Psoas muscle (tissue), 7 donors: ENCODE measurements at regions not wholly inside any gene's neighbourhood (a gene's known extent, or its start where the extent isn't known, plus 50 kb on each side); places are given as distances from the start of the nearest gene placed in this dataset.

ENCODE experiments used
- ATAC-seq, 4 donors: fragments of 200-7000 bp; cut with Tn5 transposase; one replicate each; pipeline ENCODE4 v1.9.1; 2020; ENCODE audit warnings: moderate library complexity in 3 of 4, mild to moderate bottlenecking in 2 of 4
- DNase-seq, 2 donors: peaks; one replicate each; pipeline ENCODE4 v3.0.0-alpha.2; 2020
- H3K27ac ChIP-seq: fragments of 200-600 bp; one replicate; pipeline ENCODE4 v1.8.0; 2022
- H3K27me3 ChIP-seq, 3 donors: fragments of 200-600 bp in 1 of 3; one replicate each; pipeline versions ENCODE4 v1.6.1 to v1.8.0; 2013 to 2022; ENCODE audit warnings: low read length in 2 of 3, mild to moderate bottlenecking in 2 of 3, moderate library complexity in 1 of 3; ENCODE audit not compliant: insufficient read depth in 3 of 3
- H3K36me3 ChIP-seq, 2 donors: fragments of 200-600 bp in 1 of 2; one replicate each; pipeline versions ENCODE4 v1.6.1 to v1.8.0; 2013 to 2022; ENCODE audit warnings: low read depth in 1 of 2, mild to moderate bottlenecking in 1 of 2, moderate library complexity in 1 of 2; ENCODE audit not compliant: insufficient read depth in 1 of 2
- H3K4me1 ChIP-seq: fragments of 200-600 bp; one replicate; pipeline ENCODE4 v1.8.0; 2022
- H3K4me3 ChIP-seq: fragments of 200-600 bp; one replicate; pipeline ENCODE4 v1.8.0; 2022; ENCODE audit warnings: mild to moderate bottlenecking
- H3K9me3 ChIP-seq: fragments of 200-600 bp; one replicate; pipeline ENCODE4 v1.8.0; 2022
- CTCF ChIP-seq: fragments of 200-600 bp; IDR thresholded peaks from one replicate; pipeline ENCODE4 v1.8.0; 2022; ENCODE audit warnings: antibody characterized with exemption
- WGBS, 3 donors: extraction: QIAGEN DNeasy Blood & Tissue Kit; methylation state at CpG; one replicate each; pipeline versions ENCODE4 v1.1.6 to v1.1.7; 2013; 5-methylcytosine and 5-hydroxymethylcytosine counted together
- intact Hi-C, 2 donors: fragments of 100-400 bp; cut with DNase I; formaldehyde crosslinking; loops; one replicate each; pipeline versions ENCODE4 v1.11.0 to v1.14.2; 2022
- donor health status: healthy with polysubstance abuse.
- donor health status: DM: no; HTN: no; CAD: no; lungs with moderate emphysema.
- donor health status: Bipolar disorder and iron deficiency.
- donor health status: healthy.
- donor health status: DM: yes; HTN: yes; CAD: no.
- donor health status: DM: no; HTN: no; CAD: no.
- donor health status: DM: yes; HTN: yes; CAD: no.

- Histone ChIP-seq H3K27ac (no peak overlapping the region), H3K9me3 (no peaks in the 10 kb centered on the region), H3K4me1 (no peaks in the 10 kb centered on the region), H3K36me3 (no peaks in the 10 kb centered on the region), H3K27me3 (no peaks in the 10 kb centered on the region), H3K4me3 (no peak overlapping the region)
- no peak for ATAC-seq
- DNase-seq, result no peak
- TF ChIP-seq CTCF, result no peak
- 61 to 66% (median 62%) methylated on average over 2 of the region's 2 CpGs for WGBS, 3 donors
- intact Hi-C loops, result loop anchor here in 1 of 2 donors (10.0 kb wide), 1 partner anchor 88 kb away; no protein-coding TSS in a partner anchor
Measured at GRCh38 chr7:54332301-54332700, 209.9 kb upstream of the VSTM2A start.

GRCh38 chr7:54333952-54334351 lies 208.2 kb upstream of the VSTM2A start:
- ATAC-seq (no peak), DNase-seq (no peak)
- H3K36me3 ChIP-seq, result no peaks in the 10 kb centered on the region
- H3K4me1 ChIP-seq, result no peaks in the 10 kb centered on the region
- intact Hi-C loops, result loop anchor here in 1 of 2 donors (10.0 kb wide), 1 partner anchor 89 kb away; no protein-coding TSS in a partner anchor
- WGBS, 3 donors, result 73 to 82% (median 76%) methylated on average over 1 of the region's 1 CpG
- H3K27ac ChIP-seq, result no peak overlapping the region
- no peaks in the 10 kb centered on the region for H3K9me3 ChIP-seq
- no peaks in the 10 kb centered on the region for H3K27me3 ChIP-seq
- H3K4me3 ChIP-seq, result no peak overlapping the region
- TF ChIP-seq CTCF, result no peak

GRCh38 chr7:54336800-54337199 lies 205.4 kb upstream of the VSTM2A start:
- Histone ChIP-seq H3K27me3 (no peaks in the 10 kb centered on the region), H3K9me3 (no peaks in the 10 kb centered on the region), H3K36me3 (no peaks in the 10 kb centered on the region), H3K4me3 (no peak overlapping the region), H3K27ac (no peak overlapping the region), H3K4me1 (no peaks in the 10 kb centered on the region)
- WGBS, 3 donors, result 28 to 43% (median 33%) methylated on average over 2 of the region's 2 CpGs
- intact Hi-C loops, result loop anchor here in 1 of 2 donors (10.0 kb wide), 1 partner anchor 92 kb away; no protein-coding TSS in a partner anchor
- TF ChIP-seq CTCF, result no peak
- ATAC-seq (no peak), DNase-seq (no peak)

GRCh38 chr7:54337466-54337865 lies 204.7 kb upstream of the VSTM2A start:
- no peaks in the 10 kb centered on the region for H3K9me3 ChIP-seq
- TF ChIP-seq CTCF, result no peak
- no peak for DNase-seq
- H3K4me3 ChIP-seq, result no peak overlapping the region
- no peaks in the 10 kb centered on the region for H3K27me3 ChIP-seq
- intact Hi-C loops, result loop anchor here in 1 of 2 donors (10.0 kb wide), 1 partner anchor 93 kb away; no protein-coding TSS in a partner anchor
- H3K4me1 ChIP-seq, result no peaks in the 10 kb centered on the region
- ATAC-seq, result no peak
- no peaks in the 10 kb centered on the region for H3K36me3 ChIP-seq
- WGBS, 3 donors, result 30 to 53% (median 33%) methylated on average over 2 of the region's 2 CpGs
- H3K27ac ChIP-seq, result no peak overlapping the region

GRCh38 chr7:54338319-54338718 lies 203.9 kb upstream of the VSTM2A start:
- intact Hi-C loops, result loop anchor here in 1 of 2 donors (10.0 kb wide), 1 partner anchor 94 kb away; no protein-coding TSS in a partner anchor
- H3K36me3 ChIP-seq, result no peaks in the 10 kb centered on the region
- no peak for ATAC-seq
- no peaks in the 10 kb centered on the region for H3K4me1 ChIP-seq
- H3K27me3 ChIP-seq, result no peaks in the 10 kb centered on the region
- WGBS, 3 donors, result 73 to 84% (median 78%) methylated on average over 3 of the region's 3 CpGs
- no peaks in the 10 kb centered on the region for H3K9me3 ChIP-seq
- no peak overlapping the region for H3K4me3 ChIP-seq
- no peak for DNase-seq
- H3K27ac ChIP-seq, result no peak overlapping the region
- no peak for TF ChIP-seq CTCF
